Liver (tissue), 8 donors: ENCODE measurements at regions not wholly inside any gene's neighbourhood (a gene's known extent, or its start where the extent isn't known, plus 50 kb on each side); places are given as distances from the start of the nearest gene placed in this dataset.

Source experiments
- DNase-seq: peaks from one replicate; pipeline ENCODE4 v3.0.0-alpha.2; 2017; ENCODE audit warnings: low spot score
- H3K27ac ChIP-seq, 2 donors: one replicate each; pipeline ENCODE4 v1.7.0; 2013; ENCODE audit warnings: inconsistent platforms in 2 of 2, low read length in 2 of 2, control low read depth in 1 of 2, low read depth in 1 of 2, mild to moderate bottlenecking in 1 of 2
- H3K27me3 ChIP-seq, 4 donors: one replicate each; pipeline versions ENCODE4 v1.6.1 to v1.7.0; 2013; ENCODE audit warnings: low read length in 3 of 4, inconsistent platforms in 1 of 4, mild to moderate bottlenecking in 1 of 4, moderate library complexity in 1 of 4; ENCODE audit not compliant: control insufficient read depth in 4 of 4, insufficient read depth in 4 of 4
- H3K36me3 ChIP-seq, 4 donors: one replicate each; pipeline versions ENCODE4 v1.6.1 to v1.7.0; 2013; ENCODE audit warnings: low read length in 3 of 4, mild to moderate bottlenecking in 3 of 4, low read depth in 1 of 4, moderate library complexity in 1 of 4; ENCODE audit not compliant: control insufficient read depth in 4 of 4, insufficient read depth in 3 of 4
- H3K4me1 ChIP-seq, 4 donors: one replicate each; pipeline versions ENCODE4 v1.6.1 to v1.7.0; 2013; ENCODE audit warnings: low read length in 3 of 4, mild to moderate bottlenecking in 3 of 4, moderate library complexity in 1 of 4; ENCODE audit not compliant: control insufficient read depth in 4 of 4, insufficient read depth in 4 of 4
- H3K4me3 ChIP-seq, 3 donors: one replicate each; pipeline versions ENCODE4 v1.6.1 to v1.7.0; 2013; ENCODE audit warnings: low read length in 3 of 3, control low read depth in 1 of 3, low read depth in 1 of 3, mild to moderate bottlenecking in 1 of 3
- H3K9ac ChIP-seq, 2 donors: one replicate each; pipeline ENCODE4 v1.7.0; 2013; ENCODE audit warnings: low read length in 2 of 2, mild to moderate bottlenecking in 2 of 2, moderate library complexity in 2 of 2, control low read depth in 1 of 2, low read depth in 1 of 2
- H3K9me3 ChIP-seq, 4 donors: one replicate each; pipeline versions ENCODE4 v1.6.1 to v1.7.0; 2013; ENCODE audit warnings: low read length in 3 of 4; ENCODE audit not compliant: control insufficient read depth in 4 of 4
- FOXA1 ChIP-seq: IDR thresholded peaks from 2 replicates; pipeline ENCODE4 v1.6.1; 2016; ENCODE audit warnings: antibody characterized with exemption
- FOXA2 ChIP-seq: IDR thresholded peaks from 2 replicates; pipeline ENCODE4 v1.6.1; 2016; ENCODE audit warnings: antibody characterized with exemption
- GABPA ChIP-seq, 2 donors: IDR thresholded peaks in 1 of 2; conservative IDR thresholded peaks in 1 of 2; 2 replicates each; pipeline ENCODE4 v1.6.1; 2016; ENCODE audit warnings: antibody characterized with exemption in 2 of 2, mild to moderate bottlenecking in 1 of 2, moderate library complexity in 1 of 2
- HNF4G ChIP-seq: IDR thresholded peaks from 2 replicates; pipeline ENCODE4 v1.6.1; 2016; ENCODE audit warnings: antibody characterized with exemption
- JUND ChIP-seq, 2 donors: IDR thresholded peaks; 2 replicates each; pipeline ENCODE4 v1.6.1; 2016; ENCODE audit warnings: antibody characterized with exemption in 2 of 2
- MAX ChIP-seq: IDR thresholded peaks from 2 replicates; pipeline ENCODE4 v1.6.1; 2016; ENCODE audit warnings: antibody characterized with exemption
- NR2F2 ChIP-seq: IDR thresholded peaks from 2 replicates; pipeline ENCODE4 v1.6.1; 2016; ENCODE audit warnings: antibody characterized with exemption
- RAD21 ChIP-seq, 2 donors: IDR thresholded peaks; 2 replicates each; pipeline ENCODE4 v1.6.1; 2016; ENCODE audit warnings: antibody characterized with exemption in 2 of 2, mild to moderate bottlenecking in 2 of 2
- RXRA ChIP-seq, 2 donors: IDR thresholded peaks; 2 replicates each; pipeline ENCODE4 v1.6.1; 2017 to 2018; ENCODE audit warnings: antibody characterized with exemption in 2 of 2, mild to moderate bottlenecking in 1 of 2
- TAF1 ChIP-seq: conservative IDR thresholded peaks from 2 replicates; pipeline ENCODE4 v1.6.1; 2016; ENCODE audit warnings: antibody characterized with exemption, mild to moderate bottlenecking
- WGBS: extraction: QIAGEN DNeasy Blood & Tissue Kit; methylation state at CpG from one replicate; pipeline ENCODE4 v1.1.7; 2013; 5-methylcytosine and 5-hydroxymethylcytosine counted together
- TF ChIP-seq, protein P1 (sequence below): IDR thresholded peaks from 2 replicates; pipeline ENCODE4 v1.6.1; 2016; ENCODE audit warnings: antibody characterized with exemption
- TF ChIP-seq, protein P2 (sequence below): IDR thresholded peaks from 2 replicates; pipeline ENCODE4 v1.6.1; 2016; ENCODE audit warnings: antibody characterized with exemption
- TF ChIP-seq, protein P3 (sequence below): fragments of 150-350 bp; IDR thresholded peaks from 2 replicates; pipeline ENCODE4 v1.5.1; 2017; ENCODE audit warnings: improper control_type of control experiment, low read depth, low read length; ENCODE audit not compliant: missing input control
- donor health status: healthy.
- donor health status: healthy.
- donor health status: healthy.
- donor health status: healthy.
- donor health status: healthy.

DNA sequence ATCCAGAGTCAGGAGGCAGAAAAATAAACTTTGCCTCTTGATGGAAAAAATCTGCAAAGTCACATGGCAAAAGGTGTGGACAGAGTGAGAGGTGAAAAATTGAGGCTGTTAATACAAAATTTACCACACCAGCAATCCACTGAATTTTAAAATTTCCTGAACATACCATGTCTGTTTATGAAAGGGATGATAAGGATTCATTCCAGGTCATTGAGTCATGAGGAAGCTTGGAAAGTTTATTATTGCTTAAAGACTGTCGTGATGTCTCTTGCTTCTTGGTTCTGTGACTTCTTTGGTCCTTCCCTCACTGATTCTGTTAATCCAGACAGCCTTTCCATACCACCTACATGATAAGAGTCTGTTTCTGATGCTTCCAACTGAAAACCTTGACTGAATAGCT lies 73.2 kb downstream of the TTC6 start:
- no peak for DNase-seq
- H3K27me3 ChIP-seq, result no peaks in the 10 kb centered on the region
- no peak overlapping the region for H3K4me3 ChIP-seq
- 75% methylated on average over 1 of the region's 1 CpG for WGBS
- no peaks in the 10 kb centered on the region for H3K9me3 ChIP-seq
- H3K36me3 ChIP-seq, result no peaks in the 10 kb centered on the region
- TF ChIP-seq HNF4G (no peak), TAF1 (no peak), RXRA (IDR thresholded peaks at IDR 0.05) (no peak), FOXA2 (no peak), GABPA (IDR thresholded peaks at IDR 0.05 in 1 of 2, conservative IDR thresholded peaks at IDR 0.05 in 1 of 2) (no peak), NR2F2 (no peak), RAD21 (IDR thresholded peaks at IDR 0.05) (no peak)
- TF ChIP-seq, protein P1, sequence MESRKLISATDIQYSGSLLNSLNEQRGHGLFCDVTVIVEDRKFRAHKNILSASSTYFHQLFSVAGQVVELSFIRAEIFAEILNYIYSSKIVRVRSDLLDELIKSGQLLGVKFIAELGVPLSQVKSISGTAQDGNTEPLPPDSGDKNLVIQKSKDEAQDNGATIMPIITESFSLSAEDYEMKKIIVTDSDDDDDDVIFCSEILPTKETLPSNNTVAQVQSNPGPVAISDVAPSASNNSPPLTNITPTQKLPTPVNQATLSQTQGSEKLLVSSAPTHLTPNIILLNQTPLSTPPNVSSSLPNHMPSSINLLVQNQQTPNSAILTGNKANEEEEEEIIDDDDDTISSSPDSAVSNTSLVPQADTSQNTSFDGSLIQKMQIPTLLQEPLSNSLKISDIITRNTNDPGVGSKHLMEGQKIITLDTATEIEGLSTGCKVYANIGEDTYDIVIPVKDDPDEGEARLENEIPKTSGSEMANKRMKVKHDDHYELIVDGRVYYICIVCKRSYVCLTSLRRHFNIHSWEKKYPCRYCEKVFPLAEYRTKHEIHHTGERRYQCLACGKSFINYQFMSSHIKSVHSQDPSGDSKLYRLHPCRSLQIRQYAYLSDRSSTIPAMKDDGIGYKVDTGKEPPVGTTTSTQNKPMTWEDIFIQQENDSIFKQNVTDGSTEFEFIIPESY, result no peak
- TF ChIP-seq, protein P2, sequence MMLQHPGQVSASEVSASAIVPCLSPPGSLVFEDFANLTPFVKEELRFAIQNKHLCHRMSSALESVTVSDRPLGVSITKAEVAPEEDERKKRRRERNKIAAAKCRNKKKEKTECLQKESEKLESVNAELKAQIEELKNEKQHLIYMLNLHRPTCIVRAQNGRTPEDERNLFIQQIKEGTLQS, result no peak
- H3K4me1 ChIP-seq, result peaks cover 0 to 5% (median 2%) of the 10 kb centered on the region in 4 donors
- H3K9ac ChIP-seq, result no peak overlapping the region
- no peak overlapping the region for H3K27ac ChIP-seq

DNA sequence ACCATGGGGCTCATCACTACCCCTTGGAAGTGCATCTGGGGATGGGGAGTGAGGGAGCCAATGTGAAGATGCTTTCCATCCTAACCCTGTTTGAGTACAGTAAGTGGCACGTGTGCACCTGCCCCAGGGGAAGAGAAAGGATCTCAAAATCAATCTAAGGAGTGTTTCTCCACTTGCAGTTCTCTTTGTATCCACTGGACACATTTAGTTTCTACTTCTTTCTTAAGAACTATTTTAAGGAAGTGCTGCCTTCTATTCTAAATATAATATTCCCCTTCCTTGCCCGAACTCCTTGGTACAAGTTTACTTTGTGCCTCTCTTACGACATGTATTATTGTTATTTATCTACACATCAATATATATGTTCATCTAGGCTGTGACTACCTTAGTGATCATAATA lies 73.8 kb downstream of the TTC6 start:
- Histone ChIP-seq H3K4me3 (no peak overlapping the region), H3K9me3 (no peaks in the 10 kb centered on the region), H3K9ac (no peak overlapping the region), H3K36me3 (no peaks in the 10 kb centered on the region), H3K27me3 (no peaks in the 10 kb centered on the region), H3K27ac (no peak overlapping the region), H3K4me1 (peaks cover 0 to 4% (median under 1%) of the 10 kb centered on the region in 4 donors)
- TF ChIP-seq NR2F2, result no peak
- 84% methylated on average over 3 of the region's 3 CpGs for WGBS
- no peak for DNase-seq

- Histone ChIP-seq H3K9ac (no peak overlapping the region), H3K9me3 (no peaks in the 10 kb centered on the region), H3K4me1 (no peaks in the 10 kb centered on the region), H3K27ac (no peak overlapping the region), H3K27me3 (no peaks in the 10 kb centered on the region), H3K36me3 (no peaks in the 10 kb centered on the region), H3K4me3 (no peak overlapping the region)
- 76% methylated on average over 1 of the region's 1 CpG for WGBS
- DNase-seq, result no peak
- no peak for TF ChIP-seq RXRA (IDR thresholded peaks at IDR 0.05)
- no peak for TF ChIP-seq HNF4G
- TF ChIP-seq, protein P3, sequence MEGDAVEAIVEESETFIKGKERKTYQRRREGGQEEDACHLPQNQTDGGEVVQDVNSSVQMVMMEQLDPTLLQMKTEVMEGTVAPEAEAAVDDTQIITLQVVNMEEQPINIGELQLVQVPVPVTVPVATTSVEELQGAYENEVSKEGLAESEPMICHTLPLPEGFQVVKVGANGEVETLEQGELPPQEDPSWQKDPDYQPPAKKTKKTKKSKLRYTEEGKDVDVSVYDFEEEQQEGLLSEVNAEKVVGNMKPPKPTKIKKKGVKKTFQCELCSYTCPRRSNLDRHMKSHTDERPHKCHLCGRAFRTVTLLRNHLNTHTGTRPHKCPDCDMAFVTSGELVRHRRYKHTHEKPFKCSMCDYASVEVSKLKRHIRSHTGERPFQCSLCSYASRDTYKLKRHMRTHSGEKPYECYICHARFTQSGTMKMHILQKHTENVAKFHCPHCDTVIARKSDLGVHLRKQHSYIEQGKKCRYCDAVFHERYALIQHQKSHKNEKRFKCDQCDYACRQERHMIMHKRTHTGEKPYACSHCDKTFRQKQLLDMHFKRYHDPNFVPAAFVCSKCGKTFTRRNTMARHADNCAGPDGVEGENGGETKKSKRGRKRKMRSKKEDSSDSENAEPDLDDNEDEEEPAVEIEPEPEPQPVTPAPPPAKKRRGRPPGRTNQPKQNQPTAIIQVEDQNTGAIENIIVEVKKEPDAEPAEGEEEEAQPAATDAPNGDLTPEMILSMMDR, result no peak
- TF ChIP-seq RAD21 (IDR thresholded peaks at IDR 0.05), result no peak
- no peak for TF ChIP-seq JUND (IDR thresholded peaks at IDR 0.05)
- no peak for TF ChIP-seq FOXA1
- no peak for TF ChIP-seq MAX
- TF ChIP-seq TAF1, result no peak
Measured at GRCh38 chr14:37673439-37673838, 78.0 kb downstream of the TTC6 start.
